Lung (tissue), 11 donors: ENCODE measurements at regions not wholly inside any gene's neighbourhood (a gene's known extent, or its start where the extent isn't known, plus 50 kb on each side); places are given as distances from the start of the nearest gene placed in this dataset.

Experiments used
- ATAC-seq: fragments of 200-7000 bp; cut with Tn5 transposase; one replicate; pipeline ENCODE4 v1.9.1; 2020; ENCODE audit warnings: moderate number of reproducible peaks; ENCODE audit not compliant: insufficient read depth, low FRiP score
- DNase-seq, 3 donors: peaks; one replicate each; pipeline ENCODE4 v3.0.0-alpha.2; 2013 to 2017
- H3K27ac ChIP-seq, 2 donors: one replicate each; pipeline ENCODE4 v1.5.1; 2013; ENCODE audit warnings: mild to moderate bottlenecking in 2 of 2, moderate library complexity in 2 of 2, control low read depth in 1 of 2, inconsistent platforms in 1 of 2, low read depth in 1 of 2, low read length in 1 of 2
- H3K27me3 ChIP-seq, 3 donors: one replicate each; pipeline ENCODE4 v1.5.1; 2013; ENCODE audit warnings: low read length in 2 of 3; ENCODE audit not compliant: control insufficient read depth in 3 of 3, insufficient read depth in 3 of 3
- H3K36me3 ChIP-seq, 4 donors: one replicate each; pipeline ENCODE4 v1.5.1; 2013; ENCODE audit warnings: low read length in 4 of 4, mild to moderate bottlenecking in 1 of 4, moderate library complexity in 1 of 4; ENCODE audit not compliant: control insufficient read depth in 4 of 4, insufficient read depth in 4 of 4
- H3K4me1 ChIP-seq, 5 donors: one replicate each; pipeline ENCODE4 v1.5.1; 2013; ENCODE audit warnings: low read length in 5 of 5, mild to moderate bottlenecking in 2 of 5, moderate library complexity in 1 of 5; ENCODE audit not compliant: control insufficient read depth in 5 of 5, insufficient read depth in 5 of 5
- H3K4me3 ChIP-seq: one replicate; pipeline ENCODE4 v1.5.1; 2013; ENCODE audit warnings: mild to moderate bottlenecking, control low read depth, moderate library complexity
- H3K9ac ChIP-seq, 2 donors: one replicate each; pipeline ENCODE4 v1.5.1; 2013; ENCODE audit warnings: low read length in 2 of 2, control low read depth in 1 of 2; ENCODE audit not compliant: insufficient read depth in 1 of 2
- H3K9me3 ChIP-seq, 4 donors: one replicate each; pipeline ENCODE4 v1.5.1; 2013; ENCODE audit warnings: low read length in 3 of 4, mild to moderate bottlenecking in 1 of 4, moderate library complexity in 1 of 4; ENCODE audit not compliant: control insufficient read depth in 4 of 4, insufficient read depth in 3 of 4
- CTCF ChIP-seq: IDR thresholded peaks from 2 replicates; pipeline ENCODE4 v1.5.1; 2012; ENCODE audit warnings: mild to moderate bottlenecking; ENCODE audit errors: control extremely low read depth, extremely low read depth
- WGBS, 2 donors: extraction: QIAGEN DNeasy Blood & Tissue Kit; methylation state at CpG; one replicate each; pipeline ENCODE4 v1.1.7; 2013; 5-methylcytosine and 5-hydroxymethylcytosine counted together
- donor health status: control.
- donor health status: control.
- donor health status: Bipolar disorder and iron deficiency.
- donor health status: healthy.
- donor health status: DM: yes; HTN: yes; CAD: no.

GRCh38 chr1:106289265-106289928 lies 767.1 kb upstream of the PRMT6 start:
- no peak overlapping the region for H3K9ac ChIP-seq

GRCh38 chr1:106290805-106291501 lies 765.5 kb upstream of the PRMT6 start:
- no peak for TF ChIP-seq CTCF
- no peak overlapping the region for H3K27ac ChIP-seq
- ATAC-seq (no peak), DNase-seq (peak; percentile 76 to 87 (median 85))
- H3K9ac ChIP-seq = no peak overlapping the region
- peaks cover 0 to 3% (median 0%) of the 10 kb centered on the region in 4 donors for H3K9me3 ChIP-seq
- H3K27me3 ChIP-seq = no peaks in the 10 kb centered on the region
- H3K4me1 ChIP-seq = peaks cover 0 to 11% (median 0%) of the 10 kb centered on the region in 5 donors
- WGBS, 2 donors = 58 to 67% methylated on average over 13 of the region's 13 CpGs
- no peak overlapping the region for H3K4me3 ChIP-seq
- no peaks in the 10 kb centered on the region for H3K36me3 ChIP-seq

More at GRCh38 chr1:106289265-106289928, 767.1 kb upstream of the PRMT6 start:
- DNase-seq = no peak
- no peaks in the 10 kb centered on the region for H3K27me3 ChIP-seq
- WGBS, 2 donors = 81 to 88% methylated on average over 3 of the region's 3 CpGs
- no peak for ATAC-seq
- H3K27ac ChIP-seq = no peak overlapping the region
- no peak for TF ChIP-seq CTCF
- H3K9me3 ChIP-seq = peaks cover 0 to 3% (median 0%) of the 10 kb centered on the region in 4 donors
- no peak overlapping the region for H3K4me3 ChIP-seq
- peaks cover 0 to 11% (median 0%) of the 10 kb centered on the region in 5 donors for H3K4me1 ChIP-seq
- no peaks in the 10 kb centered on the region for H3K36me3 ChIP-seq

GRCh38 chr1:106292130-106292529 lies 764.3 kb upstream of the PRMT6 start:
- Histone ChIP-seq H3K36me3 (no peaks in the 10 kb centered on the region), H3K9me3 (peaks cover 0 to 3% (median 0%) of the 10 kb centered on the region in 4 donors), H3K4me3 (no peak overlapping the region), H3K27ac (no peak overlapping the region), H3K27me3 (no peaks in the 10 kb centered on the region), H3K9ac (no peak overlapping the region), H3K4me1 (peaks cover 0 to 11% (median 0%) of the 10 kb centered on the region in 5 donors)
- WGBS, 2 donors = 74 to 83% methylated on average over 4 of the region's 4 CpGs
- ATAC-seq (no peak), DNase-seq (no peak)
- TF ChIP-seq CTCF = no peak
